Neuronal stem cell (in vitro differentiated cells): ENCODE measurements at regions not wholly inside any gene's neighbourhood (a gene's known extent, or its start where the extent isn't known, plus 50 kb on each side); places are given as distances from the start of the nearest gene placed in this dataset.

Source experiments
- DNase-seq: peaks from one replicate; pipeline ENCODE4 v3.0.0-alpha.2; 2013; ENCODE audit warnings: low spot score
- H2AFZ ChIP-seq: one replicate; pipeline ENCODE4 v1.6.1; 2013; ENCODE audit warnings: mild to moderate bottlenecking, low read length, inconsistent platforms
- H2AK5ac ChIP-seq: 2 replicates; pipeline ENCODE4 v1.6.1; 2013; ENCODE audit warnings: low read depth, mild to moderate bottlenecking, inconsistent platforms, low read length, moderate library complexity, mixed read lengths
- H2BK120ac ChIP-seq: 2 replicates; pipeline ENCODE4 v1.6.1; 2013; ENCODE audit warnings: low read depth, mild to moderate bottlenecking, inconsistent platforms, low read length, moderate library complexity, mixed read lengths
- H2BK12ac ChIP-seq: one replicate; pipeline ENCODE4 v1.6.1; 2013; ENCODE audit warnings: low read length, inconsistent platforms
- H2BK15ac ChIP-seq: 2 replicates; pipeline ENCODE4 v1.6.1; 2013; ENCODE audit warnings: mild to moderate bottlenecking, low read length, inconsistent platforms, mixed read lengths
- H2BK5ac ChIP-seq: one replicate; pipeline ENCODE4 v1.6.1; 2013; ENCODE audit warnings: inconsistent platforms, mild to moderate bottlenecking, low read length, moderate library complexity
- H3K14ac ChIP-seq: one replicate; pipeline ENCODE4 v1.6.1; 2013; ENCODE audit warnings: low read length, inconsistent platforms
- H3K18ac ChIP-seq: 2 replicates; pipeline ENCODE4 v1.6.1; 2013; ENCODE audit warnings: low read length, inconsistent platforms
- H3K23ac ChIP-seq: 2 replicates; pipeline ENCODE4 v1.6.1; 2013; ENCODE audit warnings: low read depth, mild to moderate bottlenecking, mixed read lengths, low read length, inconsistent platforms; ENCODE audit not compliant: poor library complexity
- H3K27ac ChIP-seq: replicated peaks from 3 replicates; pipeline ENCODE4 v1.5.1; 2013; ENCODE audit warnings: low read length, inconsistent platforms
- H3K27me3 ChIP-seq, 3 experiments: 2 replicates each; pipeline ENCODE4 v1.6.1; 2013; ENCODE audit warnings: low read length in 3 of 3, mild to moderate bottlenecking in 2 of 3, inconsistent platforms in 1 of 3, low read depth in 1 of 3, mixed read lengths in 1 of 3, moderate library complexity in 1 of 3; ENCODE audit not compliant: control insufficient read depth in 3 of 3, insufficient read depth in 3 of 3
- H3K36me3 ChIP-seq, 2 donors: replicated peaks in 1 of 2; 2 replicates each; pipeline ENCODE4 v1.6.1; 2013; ENCODE audit warnings: low read length in 2 of 2; ENCODE audit not compliant: control insufficient read depth in 2 of 2, insufficient read depth in 2 of 2
- H3K4ac ChIP-seq: 2 replicates; pipeline ENCODE4 v1.6.1; 2013; ENCODE audit warnings: inconsistent platforms, mild to moderate bottlenecking, low read length, moderate library complexity
- H3K4me1 ChIP-seq, 2 donors: 1 replicate in 1 of 2; 2 replicates in 1 of 2; pipeline ENCODE4 v1.6.1; 2013; ENCODE audit warnings: low read length in 2 of 2, low read depth in 1 of 2; ENCODE audit not compliant: control insufficient read depth in 2 of 2, insufficient read depth in 1 of 2
- H3K4me2 ChIP-seq: one replicate; pipeline ENCODE4 v1.6.1; 2013; ENCODE audit warnings: mild to moderate bottlenecking, low read length, inconsistent platforms; ENCODE audit not compliant: insufficient read depth, poor library complexity, severe bottlenecking
- H3K4me3 ChIP-seq, 2 donors: 2 replicates each; pipeline ENCODE4 v1.5.1; 2013; ENCODE audit warnings: low read length in 2 of 2, mild to moderate bottlenecking in 2 of 2, inconsistent platforms in 1 of 2, moderate library complexity in 1 of 2
- H3K79me1 ChIP-seq: one replicate; pipeline ENCODE4 v1.6.1; 2013; ENCODE audit warnings: low read depth, mild to moderate bottlenecking, inconsistent platforms, low read length, moderate library complexity
- H3K9ac ChIP-seq: one replicate; pipeline ENCODE4 v1.6.1; 2013; ENCODE audit warnings: mild to moderate bottlenecking, low read depth, low read length, inconsistent platforms; ENCODE audit not compliant: poor library complexity
- H3K9me3 ChIP-seq, 2 donors: replicated peaks in 1 of 2; 2 replicates each; pipeline versions ENCODE3 to v1.6.1; 2013; ENCODE audit warnings: low read length in 2 of 2, mild to moderate bottlenecking in 2 of 2, inconsistent platforms in 1 of 2, low read depth in 1 of 2, mixed read lengths in 1 of 2, moderate library complexity in 1 of 2; ENCODE audit not compliant: control insufficient read depth in 2 of 2, insufficient read depth in 1 of 2
- H4K8ac ChIP-seq: one replicate; pipeline ENCODE4 v1.6.1; 2013; ENCODE audit warnings: low read depth, mild to moderate bottlenecking, inconsistent platforms, low read length, moderate library complexity
- H4K91ac ChIP-seq: one replicate; pipeline ENCODE4 v1.6.1; 2013; ENCODE audit warnings: low read length, low read depth, mild to moderate bottlenecking, inconsistent platforms; ENCODE audit not compliant: poor library complexity
- WGBS, 2 donors: extraction: QIAGEN DNeasy Blood & Tissue Kit; methylation state at CpG; one replicate each; pipeline ENCODE4 v1.1.7; 2013; ENCODE audit warnings: missing lambda C conversion rate in 2 of 2, mixed read lengths in 1 of 2; ENCODE audit not compliant: insufficient read length in 2 of 2, insufficient replicate concordance in 1 of 2; ENCODE audit errors: extremely low coverage in 2 of 2; 5-methylcytosine and 5-hydroxymethylcytosine counted together

- Histone ChIP-seq H3K4ac (no peak overlapping the region), H3K4me3 (no peak overlapping the region), H2BK15ac (no peak overlapping the region), H3K4me1 (peaks cover 0 to 4% of the 10 kb centered on the region in 2 donors), H2AFZ (no peak overlapping the region), H2BK12ac (no peak overlapping the region), H4K91ac (no peak overlapping the region), H2BK120ac (no peak overlapping the region), H3K4me2 (no peak overlapping the region), H4K8ac (no peak overlapping the region), H3K23ac (no peak overlapping the region), H2BK5ac (no peak overlapping the region), H3K79me1 (no peaks in the 10 kb centered on the region), H3K14ac (no peak overlapping the region), H3K9me3 (no peaks in the 10 kb centered on the region), H3K27me3 (no peaks in the 10 kb centered on the region), H2AK5ac (no peak overlapping the region), H3K27ac (no peak overlapping the region), H3K9ac (no peak overlapping the region), H3K36me3 (no peaks in the 10 kb centered on the region), H3K18ac (no peak overlapping the region)
- WGBS, 2 donors, result no CpG with 5 or more reads among the region's 3 CpGs
- no peak for DNase-seq
These were observed 161.4 kb upstream of the MPHOSPH6 start for GRCh38 chr16:82331397-82331796.

- H3K4me1 ChIP-seq, result peaks cover 0 to 4% of the 10 kb centered on the region in 2 donors
- no peaks in the 10 kb centered on the region for H3K79me1 ChIP-seq
- H2AFZ ChIP-seq, result no peak overlapping the region
- no peak overlapping the region for H4K91ac ChIP-seq
- no peak overlapping the region for H3K9ac ChIP-seq
- H3K9me3 ChIP-seq, result no peaks in the 10 kb centered on the region
- no peak overlapping the region for H3K4ac ChIP-seq
- no peaks in the 10 kb centered on the region for H3K27me3 ChIP-seq
- H2BK5ac ChIP-seq, result no peak overlapping the region
- no peak overlapping the region for H3K23ac ChIP-seq
- DNase-seq, result no peak
- H3K36me3 ChIP-seq, result no peaks in the 10 kb centered on the region
- H2BK15ac ChIP-seq, result no peak overlapping the region
- no peak overlapping the region for H3K27ac ChIP-seq
- no CpG with 5 or more reads among the region's 11 CpGs for WGBS, 2 donors
- H3K4me3 ChIP-seq, result no peak overlapping the region
- no peak overlapping the region for H2BK120ac ChIP-seq
- no peak overlapping the region for H2BK12ac ChIP-seq
- H3K18ac ChIP-seq, result no peak overlapping the region
- no peak overlapping the region for H3K4me2 ChIP-seq
- no peak overlapping the region for H2AK5ac ChIP-seq
- no peak overlapping the region for H4K8ac ChIP-seq
- H3K14ac ChIP-seq, result no peak overlapping the region
These were observed 159.6 kb upstream of the MPHOSPH6 start for GRCh38 chr16:82329504-82330192.

GRCh38 chr16:82328881-82329469 is 159.0 kb upstream of the MPHOSPH6 start:
- no peak overlapping the region for H2BK5ac ChIP-seq
- H2BK15ac ChIP-seq, result no peak overlapping the region
- no peak overlapping the region for H2BK120ac ChIP-seq
- no peak overlapping the region for H3K14ac ChIP-seq
- no peak overlapping the region for H2BK12ac ChIP-seq
- no peak overlapping the region for H3K4me2 ChIP-seq
- peaks cover 0 to 2% of the 10 kb centered on the region in 2 donors for H3K9me3 ChIP-seq
- H2AK5ac ChIP-seq, result no peak overlapping the region
- H3K27me3 ChIP-seq, result no peaks in the 10 kb centered on the region
- H3K36me3 ChIP-seq, result no peaks in the 10 kb centered on the region
- H3K27ac ChIP-seq, result no peak overlapping the region
- DNase-seq, result no peak
- WGBS, 2 donors, result no CpG with 5 or more reads among the region's 5 CpGs
- no peak overlapping the region for H3K18ac ChIP-seq
- H4K91ac ChIP-seq, result no peak overlapping the region
- H3K4me3 ChIP-seq, result no peak overlapping the region
- no peak overlapping the region for H3K23ac ChIP-seq
- no peak overlapping the region for H4K8ac ChIP-seq
- H3K79me1 ChIP-seq, result no peaks in the 10 kb centered on the region
- no peak overlapping the region for H2AFZ ChIP-seq
- no peak overlapping the region for H3K9ac ChIP-seq
- H3K4me1 ChIP-seq, result peaks cover 0 to 4% of the 10 kb centered on the region in 2 donors
- no peak overlapping the region for H3K4ac ChIP-seq

DNA sequence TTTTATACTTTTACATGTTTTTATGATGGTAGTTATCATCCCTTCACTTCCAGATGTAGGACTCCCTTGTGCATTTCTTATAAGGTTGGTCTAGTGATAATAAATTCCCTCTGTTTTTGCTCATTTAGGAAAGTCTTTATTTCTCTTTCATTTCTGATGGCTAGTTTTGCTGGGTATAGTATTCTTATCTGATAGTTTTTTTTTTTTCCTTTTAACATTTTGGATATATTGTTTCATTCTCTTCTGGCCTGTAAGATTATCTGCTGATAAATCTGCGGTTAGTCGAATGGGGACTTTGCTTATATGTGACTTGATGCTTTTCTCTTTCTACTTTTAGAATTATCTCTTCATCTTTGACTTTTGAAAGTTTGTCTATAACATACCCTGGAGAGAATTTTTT is 153.1 kb upstream of the MPHOSPH6 start:
- no peak overlapping the region for H3K4ac ChIP-seq

More for the DNA sequence above, 153.1 kb upstream of the MPHOSPH6 start:
- Histone ChIP-seq H3K23ac (no peak overlapping the region), H3K27ac (no peak overlapping the region), H3K18ac (no peak overlapping the region), H2BK5ac (no peak overlapping the region), H4K8ac (no peak overlapping the region), H2BK15ac (no peak overlapping the region), H3K14ac (no peak overlapping the region), H3K9ac (no peak overlapping the region), H4K91ac (no peak overlapping the region), H3K4me3 (no peak overlapping the region), H2AFZ (no peak overlapping the region), H3K27me3 (no peaks in the 10 kb centered on the region), H3K9me3 (peaks cover 0 to 5% of the 10 kb centered on the region in 2 donors), H3K4me1 (no peaks in the 10 kb centered on the region), H2AK5ac (no peak overlapping the region), H2BK120ac (no peak overlapping the region), H3K4me2 (no peak overlapping the region), H3K36me3 (no peaks in the 10 kb centered on the region), H2BK12ac (no peak overlapping the region), H3K79me1 (no peaks in the 10 kb centered on the region)
- WGBS, 2 donors, result no CpG with 5 or more reads among the region's 2 CpGs
- DNase-seq, result no peak
